HG03045 (cell line): ENCODE measurements at regions not wholly inside any gene's neighbourhood (a gene's known extent, or its start where the extent isn't known, plus 50 kb on each side); places are given as distances from the start of the nearest gene placed in this dataset.

Experiments
- ATAC-seq: cut with Tn5 transposase; IDR thresholded peaks from one replicate; pipeline ENCODE4 v1.9.1; 2021; ENCODE audit warnings: mild to moderate bottlenecking, moderate library complexity; ENCODE audit not compliant: unreplicated experiment

GRCh38 chr15:97071668-97072067 lies 741.2 kb downstream of the NR2F2 start:
- no peak for ATAC-seq

- ATAC-seq = no peak
Measured at GRCh38 chr15:97072545-97072944, 742.0 kb downstream of the NR2F2 start.

- no peak for ATAC-seq
Measured at GRCh38 chr15:97076011-97076410, 745.5 kb downstream of the NR2F2 start.

GRCh38 chr15:97077975-97078374 lies 747.5 kb downstream of the NR2F2 start:
- no peak for ATAC-seq

GRCh38 chr15:97078591-97078990 lies 748.1 kb downstream of the NR2F2 start:
- ATAC-seq = no peak

GRCh38 chr15:97081666-97082226 lies 751.2 kb downstream of the NR2F2 start:
- no peak for ATAC-seq

GRCh38 chr15:97082830-97083229 lies 752.3 kb downstream of the NR2F2 start:
- ATAC-seq = no peak

GRCh38 chr15:97084650-97085049 lies 754.1 kb downstream of the NR2F2 start:
- no peak for ATAC-seq

- ATAC-seq = no peak
Measured at GRCh38 chr15:97085731-97086130, 755.2 kb downstream of the NR2F2 start.

- no peak for ATAC-seq
Measured at GRCh38 chr15:97087006-97087741, 756.7 kb downstream of the NR2F2 start.

- ATAC-seq = no peak
Measured at GRCh38 chr15:97091093-97091492, 760.6 kb downstream of the NR2F2 start.

GRCh38 chr15:97092656-97093055 lies 762.2 kb downstream of the NR2F2 start:
- ATAC-seq = no peak

- no peak for ATAC-seq
Measured at GRCh38 chr15:97096303-97096835, 765.9 kb downstream of the NR2F2 start.

GRCh38 chr15:97099040-97099439 lies 768.5 kb downstream of the NR2F2 start:
- ATAC-seq = no peak

- ATAC-seq = no peak
Measured at GRCh38 chr15:97101572-97101971, 771.1 kb downstream of the NR2F2 start.

- no peak for ATAC-seq
Measured at GRCh38 chr15:97114900-97115760, 784.6 kb downstream of the NR2F2 start.

GRCh38 chr15:97115761-97116070 lies 785.2 kb downstream of the NR2F2 start:
- no peak for ATAC-seq

GRCh38 chr15:97124790-97125189 lies 794.3 kb downstream of the NR2F2 start:
- ATAC-seq = no peak

- ATAC-seq = no peak
Measured at GRCh38 chr15:97126553-97127233, 796.2 kb downstream of the NR2F2 start.

GRCh38 chr15:97129674-97130073 lies 799.2 kb downstream of the NR2F2 start:
- ATAC-seq = no peak

GRCh38 chr15:97140216-97140615 lies 809.7 kb downstream of the NR2F2 start:
- ATAC-seq = no peak
